GM10248 (cell line): ENCODE measurements at regions not wholly inside any gene's neighbourhood (a gene's known extent, or its start where the extent isn't known, plus 50 kb on each side); places are given as distances from the start of the nearest gene placed in this dataset.

Source experiments
- CTCF ChIA-PET: fragments of 300-600 bp; sonication (Branson Sonifier 250); formaldehyde crosslinking; extraction: SDS; loops from one replicate; lab custom pipeline; 2021; ENCODE audit warnings: antibody characterized with exemption; lab: Yijun Ruan, JAX
- POLR2A ChIA-PET: fragments of 350-650 bp; sonication (Branson Sonifier 250); formaldehyde crosslinking; extraction: SDS; loops from one replicate; lab custom pipeline; 2020; ENCODE audit warnings: antibody characterized with exemption; lab: Yijun Ruan, JAX
- DNase-seq: peaks from one replicate; pipeline ENCODE4 v3.0.0; 2012; ENCODE audit errors: extremely low spot score
- CTCF ChIP-seq: IDR thresholded peaks from 2 replicates; pipeline ENCODE4 v1.5.1; 2012; ENCODE audit warnings: mild to moderate bottlenecking, low read depth; ENCODE audit errors: extremely low read depth, missing control alignments, control extremely low read depth

GRCh38 chr2:64324746-64325410 is 129.1 kb upstream of the LGALSL start:
- TF ChIP-seq CTCF = no peak
- no peak for DNase-seq
- CTCF ChIA-PET = interaction anchor here (1.1 to 8.8 kb wide), 4 partner anchors 9 to 159 kb away, joined by 3 to 312 read pairs (median 6); no protein-coding TSS in a partner anchor
- POLR2A ChIA-PET = interaction anchor here (1.1 to 1.7 kb wide), 2 partner anchors 97 to 110 kb away, joined by 3 to 7 read pairs; no protein-coding TSS in a partner anchor

- ChIA-PET POLR2A (interaction anchor here (0.5 to 1.7 kb wide), 6 partner anchors 29 to 910 kb away, joined by 3 to 8 read pairs (median 4); partner anchors contain the start of gene AFTPH), CTCF (interaction anchor here (1.1 to 8.8 kb wide), 7 partner anchors 10 to 277 kb away, joined by 3 to 312 read pairs (median 14); partner anchors contain the start of gene AFTPH)
- no peak for TF ChIP-seq CTCF
- no peak for DNase-seq
Measured at GRCh38 chr2:64325477-64325851, 128.5 kb upstream of the LGALSL start.

- peak; percentile 41 for TF ChIP-seq CTCF
- ChIA-PET POLR2A (interaction anchor here (0.5 to 1.7 kb wide), 6 partner anchors 30 to 910 kb away, joined by 3 to 8 read pairs (median 5); partner anchors contain the start of gene AFTPH), CTCF (interaction anchor here (0.9 to 8.8 kb wide), 19 partner anchors 8 to 1248 kb away, joined by 3 to 312 read pairs (median 4); partner anchors contain the start of gene AFTPH)
- DNase-seq = peak; percentile 83
Measured at GRCh38 chr2:64325852-64326577, 127.9 kb upstream of the LGALSL start.

GRCh38 chr2:64326578-64327050 is 127.3 kb upstream of the LGALSL start:
- no peak for DNase-seq
- POLR2A ChIA-PET = interaction anchor here (0.8 to 1.7 kb wide), 4 partner anchors 8 to 114 kb away, joined by 3 to 8 read pairs (median 6); no protein-coding TSS in a partner anchor
- CTCF ChIA-PET = interaction anchor here (0.9 to 8.8 kb wide), 19 partner anchors 9 to 1247 kb away, joined by 3 to 312 read pairs (median 4); partner anchors contain the start of gene AFTPH
- no peak for TF ChIP-seq CTCF

- no peak for TF ChIP-seq CTCF
- no peak for DNase-seq
- CTCF ChIA-PET = interaction anchor here (0.7 to 8.8 kb wide), 28 partner anchors 9 to 738 kb away, joined by 3 to 312 read pairs (median 4); partner anchors contain the start of gene AFTPH
- POLR2A ChIA-PET = interaction anchor here (0.6 to 1.5 kb wide), 5 partner anchors 9 to 660 kb away, joined by 3 to 8 read pairs (median 4); no protein-coding TSS in a partner anchor
Measured at GRCh38 chr2:64327129-64327509, 126.8 kb upstream of the LGALSL start.
